Heart left ventricle (tissue), 13 donors: ENCODE measurements at regions not wholly inside any gene's neighbourhood (a gene's known extent, or its start where the extent isn't known, plus 50 kb on each side); places are given as distances from the start of the nearest gene placed in this dataset.

Experiments used
- CTCF ChIP-seq, 12 donors: fragments of 200-600 bp; sonication (generic) in 4 of 12; IDR thresholded peaks; one replicate each; pipeline versions ENCODE4 v1.5.0 to v1.8.0; 2018 to 2022; ENCODE audit warnings: antibody characterized with exemption in 12 of 12, mild to moderate bottlenecking in 5 of 12
- POLR2A ChIP-seq, 2 donors: fragments of 450-650 bp; IDR thresholded peaks; one replicate each; pipeline ENCODE4 v1.6.1; 2017; ENCODE audit warnings: antibody characterized with exemption in 2 of 2, mild to moderate bottlenecking in 2 of 2, moderate library complexity in 2 of 2
- donor health status: ischemic (EF 13 %, LVEDD 7.1; RV severe dilation, severe dysfunction).
- donor health status: DM: no; HTN: yes; CAD: no.
- donor health status: DM: no; HTN: no; CAD: no.
- donor health status: ischemic (EF 25% LVEDD 6.9; RV normal size, moderate dysfunction).
- donor health status: ischemic (EF 25% LVEDD 5.7; RV mildly dilated, moderate dysfunction).
- donor health status: ischemic (EF 35%, LVEDD 5.7; RV mildly dilated, moderate dysfunction).
- donor health status: nonischemic (EF 11% LVEDD 7.7; RV severe dilation, severe dysfunction).
- donor health status: DM: yes; HTN: yes; CAD: no.
- donor health status: PGD.
- donor health status: ischemic (EF 29% LVEDD 5.4; RV normal size, mild dysfunction).
- donor health status: nonischemic (EF 23%, LVEDD 6.1; RV moderate dilation, normal function).

GRCh38 chr11:37613031-37613430 is 1015.0 kb upstream of the RAG2 start:
- TF ChIP-seq POLR2A (IDR thresholded peaks at IDR 0.05) (no peak), CTCF (IDR thresholded peaks at IDR 0.05) (no peak)
